DMS79 treated with DMSO at 0.1 percent for 48 hours (cell line): ENCODE measurements at regions not wholly inside any gene's neighbourhood (a gene's known extent, or its start where the extent isn't known, plus 50 kb on each side); places are given as distances from the start of the nearest gene placed in this dataset.
"Not testable (repeated sequence)": the region's sequence is repeated elsewhere in the genome, so short reads cannot be mapped to it uniquely, and the experiment has no call there.

Experiments
- DNase-seq: peaks from one replicate; lab custom pipeline; 2025; lab: John Stamatoyannopoulos, UW

DNA sequence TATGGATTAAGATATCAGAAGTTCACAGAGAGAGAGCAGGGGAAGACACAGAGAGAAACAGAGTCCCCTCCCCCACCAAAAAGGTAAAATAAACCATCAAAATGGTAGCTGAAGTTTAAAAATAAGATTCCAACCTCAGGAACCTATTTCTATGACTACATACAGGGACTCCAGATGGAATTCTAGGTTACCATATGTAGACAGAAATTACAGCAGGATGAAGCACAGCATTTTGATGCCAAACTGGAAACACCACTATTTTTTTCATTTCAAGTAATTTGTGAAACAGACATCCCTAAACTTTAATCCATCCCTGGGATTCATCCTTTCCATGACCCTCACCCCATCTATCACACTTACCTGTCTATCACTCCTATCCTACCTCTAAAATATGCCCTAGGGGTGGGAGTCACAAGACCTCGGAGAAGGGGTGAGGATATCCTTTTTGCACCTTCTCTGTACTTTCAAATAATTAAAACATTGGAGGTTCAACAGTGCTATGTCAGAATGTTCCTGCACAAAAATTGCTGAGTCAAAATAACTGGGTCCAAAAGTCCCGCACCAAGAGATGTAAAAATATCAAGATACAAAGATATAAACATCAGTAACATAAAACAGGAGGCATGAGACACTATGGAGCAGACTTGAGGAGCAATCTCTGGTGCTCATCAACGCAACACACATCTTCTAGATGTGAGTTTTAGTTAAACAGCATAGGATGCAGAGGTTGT is 344.5 kb upstream of the RASGEF1B start:
- DNase-seq: no peak

DNA sequence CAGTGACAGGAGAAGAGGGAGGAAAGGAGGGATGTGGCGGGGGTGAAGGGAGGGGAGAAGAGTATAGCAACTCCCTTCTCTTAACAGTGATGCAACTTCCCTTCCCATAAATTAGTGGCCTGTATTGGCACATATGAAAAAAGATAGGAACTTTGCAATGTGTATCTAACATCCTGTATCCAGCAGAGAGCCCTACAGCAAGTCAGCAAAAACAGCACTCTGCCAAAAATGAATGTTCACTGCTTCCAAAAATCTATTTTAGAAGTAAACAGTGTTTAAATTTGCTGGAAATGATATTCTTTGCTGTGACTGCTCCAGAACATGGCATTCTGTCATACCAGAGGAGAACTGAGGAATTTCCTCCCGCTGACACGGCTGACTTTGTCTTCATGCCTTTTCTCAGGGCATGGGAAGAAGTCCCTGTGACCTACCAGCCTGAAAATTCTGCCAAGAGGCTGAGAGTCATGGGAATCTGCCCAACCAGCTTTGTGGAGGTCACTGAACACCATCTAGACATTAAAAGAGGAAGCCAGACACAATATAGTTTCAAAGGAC is 343.4 kb upstream of the RASGEF1B start:
- DNase-seq: no peak

DNA sequence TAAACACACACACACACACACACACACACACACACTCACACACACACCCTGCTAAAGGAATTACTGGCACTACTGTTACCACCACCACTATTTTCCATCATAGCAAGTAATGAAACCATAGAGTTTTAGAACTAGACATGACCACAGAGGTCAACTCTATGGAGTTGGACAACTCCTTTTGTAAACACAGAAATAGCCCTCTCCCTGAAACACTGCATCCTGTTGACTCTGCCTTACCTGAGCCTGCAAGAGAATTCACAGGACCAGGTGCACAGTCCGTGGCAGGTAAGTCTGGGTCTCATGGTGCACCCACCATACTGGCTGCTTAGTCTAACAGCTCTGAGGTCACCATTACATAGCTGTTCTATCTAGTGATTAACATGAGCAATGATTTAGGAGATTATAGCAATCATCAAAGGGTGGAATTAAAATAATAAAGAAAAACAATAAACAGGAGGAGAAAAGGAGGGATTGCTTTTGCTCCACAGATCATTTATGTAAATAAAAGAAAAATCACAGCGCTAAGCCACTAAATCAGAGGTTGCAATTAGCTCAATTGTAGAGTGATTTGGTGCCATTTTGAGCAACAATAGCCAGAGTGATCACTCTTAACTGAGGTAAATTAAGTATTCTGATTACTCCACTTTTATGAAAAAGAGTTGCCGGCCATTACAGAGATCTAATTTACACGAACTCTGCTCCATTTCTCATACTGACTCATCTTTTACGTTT is 340.0 kb upstream of the RASGEF1B start:
- DNase-seq: no peak

DNA sequence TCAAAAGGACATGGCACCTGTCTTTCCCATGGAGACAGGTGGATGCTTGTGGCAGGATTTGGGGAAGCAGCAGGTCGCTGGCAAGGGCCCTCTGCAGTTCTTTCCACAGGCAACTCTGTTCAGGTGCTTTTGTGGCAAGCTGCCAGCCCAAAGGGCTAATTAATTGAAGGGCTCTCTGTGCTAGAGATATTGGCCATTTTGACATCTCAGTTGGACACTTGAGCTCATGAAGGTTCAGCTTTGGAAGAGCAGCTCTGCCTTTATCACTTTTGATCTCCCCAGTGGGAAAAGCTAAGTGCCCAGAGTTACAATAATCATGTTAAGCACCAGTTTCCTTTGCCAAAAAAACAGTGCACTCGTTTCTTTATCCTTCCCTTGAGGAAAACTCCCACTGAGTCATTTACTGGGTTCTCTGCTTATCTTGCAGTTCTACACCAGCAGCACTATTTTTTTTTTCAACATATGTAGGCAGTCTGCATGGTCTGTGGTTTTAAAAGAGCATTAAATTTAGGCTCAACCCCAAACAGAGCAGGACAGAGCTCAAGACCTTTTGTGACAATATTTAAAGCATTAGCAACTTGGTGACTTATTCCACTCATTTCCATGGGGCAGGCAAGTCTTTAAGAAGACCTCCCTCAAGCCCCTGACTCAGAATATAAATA is 336.4 kb upstream of the RASGEF1B start:
- DNase-seq: peak; percentile 97

DNA sequence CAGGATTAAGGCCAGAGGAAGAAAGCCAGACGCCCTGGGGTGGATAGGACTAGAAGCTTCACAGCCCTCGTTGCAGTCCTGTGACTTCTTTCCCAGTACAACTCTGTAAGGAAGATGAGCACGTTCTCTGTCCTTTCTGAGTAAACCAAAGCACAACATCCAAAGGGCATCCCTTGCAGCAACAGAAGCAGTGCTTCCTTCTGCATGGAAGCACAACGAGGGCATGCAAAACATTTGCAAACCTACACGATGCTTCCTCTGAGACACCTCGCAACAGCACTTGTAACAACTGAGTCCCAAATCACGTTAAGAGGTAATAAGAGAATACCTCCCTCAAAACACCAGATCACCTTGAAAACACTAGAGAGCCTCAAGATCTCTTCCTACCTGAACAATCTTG is 335.7 kb upstream of the RASGEF1B start:
- no peak for DNase-seq

DNA sequence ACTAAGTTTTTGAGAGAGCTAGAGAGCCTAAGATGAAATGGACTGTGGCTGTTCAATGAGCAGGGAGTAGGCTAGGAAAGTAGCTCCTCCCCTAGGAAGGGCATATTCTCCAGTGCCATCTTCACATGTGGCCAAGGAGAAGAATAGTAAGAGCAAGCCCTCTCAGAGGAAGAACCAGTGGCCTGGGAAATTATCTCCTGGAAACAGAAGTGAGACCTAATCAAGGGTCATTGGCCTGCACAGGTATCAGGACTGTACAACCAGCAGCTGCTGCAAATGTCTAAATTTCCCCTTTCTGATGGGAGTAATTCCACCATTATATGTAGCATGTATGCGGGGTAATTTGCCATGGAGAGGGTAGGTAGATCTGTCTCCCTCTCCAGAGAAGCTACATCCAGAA is 334.8 kb upstream of the RASGEF1B start:
- DNase-seq: peak; percentile 41

DNA sequence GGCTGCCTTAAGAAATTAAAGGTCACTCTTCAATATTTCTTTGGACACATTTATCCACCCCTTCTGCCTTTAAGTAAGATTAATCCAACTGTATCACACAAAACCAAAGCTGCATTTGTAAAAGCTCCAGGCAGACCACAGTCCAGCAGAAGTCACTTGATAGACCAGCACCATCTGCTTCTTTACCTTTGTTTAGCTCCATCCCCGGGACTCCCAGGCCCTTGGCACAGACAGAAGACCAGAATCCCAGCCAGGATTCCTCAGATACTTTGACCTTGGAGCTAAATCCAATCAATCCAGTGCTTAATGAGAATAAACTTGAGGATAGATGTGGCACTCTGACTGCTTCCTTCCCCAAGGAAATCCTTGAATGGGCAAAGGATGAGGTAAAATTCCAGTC is 333.1 kb upstream of the RASGEF1B start:
- DNase-seq: no peak

DNA sequence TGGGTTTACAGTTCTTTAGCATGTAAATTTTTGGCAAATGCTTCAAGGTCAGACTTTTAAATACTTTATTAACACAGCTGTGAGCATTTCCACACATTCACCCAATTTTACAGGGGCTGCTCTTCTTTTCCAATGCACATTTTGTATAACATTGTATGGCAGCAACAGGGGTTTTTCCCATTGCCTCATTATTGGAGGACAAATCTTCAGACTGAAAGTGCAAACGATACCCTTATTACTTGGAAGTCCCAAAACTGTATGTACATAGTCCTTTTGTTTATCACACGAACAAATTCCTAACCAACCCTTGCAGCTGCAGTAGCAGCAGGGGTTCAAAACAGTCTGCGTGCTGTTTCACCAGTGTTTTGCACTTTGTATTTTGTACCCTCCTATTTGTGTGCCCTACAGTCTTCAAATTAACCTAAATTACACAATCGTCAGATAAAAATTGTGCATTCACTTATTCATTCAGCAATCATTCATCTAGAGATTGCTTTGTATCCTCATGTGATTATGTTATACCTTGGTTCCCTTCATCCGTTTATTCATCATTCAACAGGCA is 330.7 kb upstream of the RASGEF1B start:
- DNase-seq: peak; percentile 53

DNA sequence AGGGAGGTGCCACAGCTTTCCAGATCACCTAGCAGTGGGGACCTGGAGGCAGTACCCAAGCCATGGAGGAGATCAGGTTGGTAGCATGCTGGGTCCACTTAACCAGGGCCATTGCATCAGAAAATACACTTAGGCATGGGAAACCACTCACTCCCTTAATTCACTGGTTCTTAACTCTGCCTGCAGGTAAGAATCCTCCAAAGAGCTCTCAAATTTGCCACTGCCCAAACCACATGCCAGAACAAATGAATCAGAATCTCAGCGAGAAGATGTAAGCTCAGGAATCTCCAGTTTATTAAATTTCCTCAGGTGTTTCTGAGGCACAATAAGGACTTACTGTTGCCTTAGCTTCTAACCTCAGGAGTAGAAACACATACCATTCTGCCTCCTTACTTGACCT is 327.7 kb upstream of the RASGEF1B start:
- DNase-seq: no peak

DNA sequence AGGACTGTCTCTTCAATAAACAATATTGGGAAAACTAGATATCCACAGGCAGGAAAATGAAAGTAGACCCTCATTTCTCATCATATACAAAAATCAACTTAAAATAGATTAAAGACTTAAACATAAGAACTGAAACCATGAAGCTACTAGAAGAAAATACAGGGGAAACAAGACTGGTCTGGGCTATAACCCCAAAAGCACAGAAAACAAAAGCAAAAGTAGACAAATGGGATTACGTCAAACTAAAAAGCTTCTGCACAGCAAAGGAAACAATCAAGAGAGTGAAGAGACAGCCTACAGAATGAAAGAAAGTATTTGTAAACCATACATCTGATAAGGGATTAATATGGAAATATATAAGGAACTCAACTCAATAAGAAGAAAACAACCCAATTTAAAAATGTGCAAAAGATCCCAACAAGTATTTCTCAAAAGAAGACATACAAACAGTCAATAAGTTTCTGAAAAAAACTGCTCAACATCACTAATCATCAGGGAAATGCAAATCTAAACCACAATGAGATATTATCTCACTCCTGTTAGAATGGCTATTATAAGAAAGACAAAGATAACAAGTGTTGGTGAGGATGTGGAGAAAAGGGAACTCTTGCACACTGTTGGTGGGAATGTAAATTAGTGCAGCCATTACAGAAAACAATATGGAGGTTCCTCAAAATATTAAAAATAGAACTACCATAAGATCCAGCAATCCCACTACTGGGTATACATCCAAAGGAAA is 325.3 kb upstream of the RASGEF1B start:
- no peak for DNase-seq

DNA sequence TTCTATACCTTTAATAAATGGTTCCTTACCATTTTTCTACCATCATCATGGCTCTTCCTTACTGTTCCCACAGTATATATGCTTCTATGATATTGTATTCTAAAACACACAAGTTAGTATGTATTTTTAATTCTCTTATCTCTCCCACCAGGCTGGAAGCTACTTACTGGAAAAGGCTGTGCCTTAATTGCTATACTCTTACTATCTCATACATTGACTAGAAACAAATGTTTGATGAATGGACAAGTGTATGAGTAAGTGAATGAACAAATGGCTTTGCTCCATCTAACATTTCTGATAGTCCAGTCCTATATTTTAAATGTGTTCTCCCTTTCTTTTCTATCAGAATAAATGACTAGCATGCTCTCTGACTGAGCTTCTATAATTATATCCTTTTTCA is 320.8 kb upstream of the RASGEF1B start:
- no peak for DNase-seq

DNA sequence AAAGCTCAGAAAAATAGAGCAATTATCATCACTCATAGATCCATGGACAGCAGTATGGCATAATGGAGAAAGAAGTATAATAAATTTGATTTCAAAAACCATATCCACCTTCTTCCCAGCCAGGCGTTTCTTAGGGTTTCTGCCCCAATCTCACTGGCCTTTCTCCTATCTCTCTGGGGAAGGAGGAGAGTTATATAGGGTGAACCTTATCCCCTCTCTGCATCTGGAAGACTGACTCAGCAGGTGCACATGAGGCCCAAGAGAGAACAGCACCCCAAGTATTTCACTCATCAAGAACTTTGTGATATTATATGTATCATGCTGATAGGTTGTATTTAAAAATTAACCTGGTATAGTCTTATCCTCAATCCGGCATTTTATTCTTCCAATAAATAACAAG is 318.8 kb upstream of the RASGEF1B start:
- DNase-seq: no peak

DNA sequence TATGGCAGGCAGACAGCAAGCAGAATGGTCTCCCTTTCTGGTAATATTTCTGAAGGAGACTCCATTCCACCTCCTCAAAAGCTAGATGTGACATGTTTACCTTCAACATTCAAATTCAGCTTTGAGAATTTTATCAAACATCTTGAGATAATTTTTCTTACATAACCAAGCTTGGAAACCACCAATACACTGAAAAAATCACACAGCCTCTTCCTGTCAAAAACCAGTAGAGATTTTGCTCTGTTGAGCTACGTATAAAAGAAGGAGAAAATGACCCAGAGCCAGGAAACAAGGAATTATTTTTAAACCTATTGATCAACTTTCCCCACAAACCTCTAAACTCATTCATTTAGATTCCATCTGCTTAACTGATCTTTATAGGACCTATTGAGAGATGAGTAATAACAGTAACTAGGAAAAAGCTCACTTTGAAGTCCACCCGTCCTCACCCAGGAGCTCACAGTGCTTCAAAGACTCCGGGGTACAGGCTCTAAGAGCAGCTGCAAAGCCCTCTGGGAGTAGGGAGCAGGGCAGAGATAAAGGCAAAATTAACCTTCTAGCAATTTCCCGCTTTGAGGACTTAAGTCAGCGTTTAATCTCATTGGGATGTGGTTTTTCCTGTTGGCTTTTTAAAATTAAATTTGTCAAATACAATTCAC is 318.2 kb upstream of the RASGEF1B start:
- DNase-seq: no peak

DNA sequence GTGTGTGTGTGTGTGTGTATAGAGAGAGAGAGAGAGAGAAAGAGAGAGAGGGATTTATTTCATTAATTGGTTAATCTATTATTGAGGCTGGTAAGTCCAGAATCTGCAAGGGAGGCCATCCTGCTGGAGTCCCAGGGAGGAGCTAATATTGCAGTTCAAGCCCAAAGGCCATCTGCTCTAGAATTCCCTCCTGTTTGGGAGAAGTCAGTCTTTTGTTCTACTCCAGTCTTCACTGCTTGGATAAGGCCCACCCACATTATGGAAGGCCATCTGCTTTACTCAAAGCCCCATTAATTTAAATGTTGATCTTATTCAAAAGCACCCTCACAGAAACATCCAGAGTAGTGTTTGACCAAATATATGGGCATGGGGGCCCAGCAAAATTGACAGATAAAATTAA is 317.5 kb upstream of the RASGEF1B start:
- DNase-seq: no peak

DNA sequence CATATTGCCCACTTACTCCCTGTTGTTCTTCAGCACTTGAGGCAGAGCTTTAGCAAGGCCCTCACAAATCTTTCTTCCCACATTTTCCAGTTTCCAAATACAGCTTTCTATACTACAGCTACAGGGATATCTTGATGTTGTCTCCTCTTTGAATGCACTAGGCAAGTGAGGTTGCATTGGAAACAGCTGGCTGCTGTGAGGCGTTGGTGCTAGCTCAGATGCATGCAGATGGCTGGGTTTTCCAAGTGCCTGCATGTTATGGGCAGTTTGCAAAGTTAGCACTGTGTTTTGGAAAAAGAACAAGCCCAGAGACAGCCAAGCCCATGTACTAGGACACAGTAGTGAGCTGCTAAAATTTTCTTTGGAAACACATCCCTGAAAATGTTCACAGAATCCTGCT is 315.1 kb upstream of the RASGEF1B start:
- DNase-seq: peak; percentile 74

DNA sequence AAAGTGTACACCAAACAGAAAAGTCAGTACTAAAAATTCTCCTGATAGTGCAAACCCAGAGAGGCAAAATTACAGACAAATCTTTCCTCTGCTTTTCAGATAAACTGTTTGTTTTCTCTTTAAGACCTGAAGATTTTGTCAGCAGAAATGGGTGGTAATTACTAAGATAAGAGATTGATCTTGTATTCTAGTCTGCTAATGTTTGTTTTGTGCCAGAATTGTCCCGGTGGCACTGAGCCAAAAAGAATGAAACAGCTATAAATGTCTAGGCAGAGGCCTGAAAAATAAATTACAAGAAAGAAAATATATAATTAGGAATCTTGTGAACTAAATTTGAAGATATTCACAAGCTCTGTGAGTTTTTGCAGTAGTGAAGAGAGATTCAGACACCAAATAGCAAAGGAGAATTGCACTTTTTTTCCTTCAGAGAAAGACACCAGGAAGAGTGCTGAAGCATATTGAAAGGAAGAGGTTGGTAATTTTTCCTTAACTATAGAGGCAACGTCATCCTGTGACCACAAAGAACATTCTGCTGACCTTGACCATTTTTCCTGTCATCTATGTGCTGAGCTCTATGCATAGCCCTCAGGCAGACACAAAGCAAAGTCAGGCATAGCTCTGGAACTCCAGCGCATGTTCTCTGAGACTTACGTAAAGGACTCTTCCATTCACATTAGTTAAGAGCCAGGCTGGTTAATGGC is 314.5 kb upstream of the RASGEF1B start:
- DNase-seq: peak; percentile 74

DNA sequence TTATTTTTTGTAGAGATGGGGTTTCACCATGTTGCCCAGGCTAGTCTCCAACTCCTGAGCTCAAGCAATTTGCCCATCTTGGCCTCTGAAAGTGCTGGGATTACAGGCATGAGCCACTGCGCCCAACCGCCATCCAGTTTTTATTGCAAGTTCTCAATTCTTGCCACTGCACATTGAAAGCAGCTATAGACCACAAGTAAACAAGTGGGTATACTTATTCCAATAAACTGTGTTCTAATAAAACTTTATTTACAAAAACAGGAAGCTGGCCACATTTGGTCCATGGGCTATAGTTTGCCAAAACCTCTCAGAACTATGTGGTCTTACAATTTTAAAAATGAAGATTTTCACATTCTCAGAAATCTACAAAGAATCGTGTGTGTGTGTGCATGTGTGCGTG is 313.6 kb upstream of the RASGEF1B start:
- DNase-seq: no peak

DNA sequence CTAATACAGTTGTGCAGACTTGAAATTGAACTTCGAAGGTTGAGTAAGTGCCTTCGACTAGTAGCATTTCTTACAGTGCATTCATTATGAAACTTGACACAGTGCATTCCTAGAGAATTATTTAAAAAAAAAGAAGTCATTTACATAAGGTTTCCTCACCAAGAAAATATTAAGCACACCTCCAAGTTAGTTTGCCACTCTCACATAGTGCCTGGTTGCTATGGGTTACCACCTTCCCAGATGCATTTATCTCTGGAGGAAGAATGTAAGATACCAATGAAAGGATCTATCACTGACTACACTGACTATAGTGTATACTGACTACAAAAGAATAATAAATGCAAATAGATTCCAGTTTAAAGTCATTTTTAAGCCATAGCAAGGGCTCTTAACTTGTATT is 311.9 kb upstream of the RASGEF1B start:
- DNase-seq: no peak

DNA sequence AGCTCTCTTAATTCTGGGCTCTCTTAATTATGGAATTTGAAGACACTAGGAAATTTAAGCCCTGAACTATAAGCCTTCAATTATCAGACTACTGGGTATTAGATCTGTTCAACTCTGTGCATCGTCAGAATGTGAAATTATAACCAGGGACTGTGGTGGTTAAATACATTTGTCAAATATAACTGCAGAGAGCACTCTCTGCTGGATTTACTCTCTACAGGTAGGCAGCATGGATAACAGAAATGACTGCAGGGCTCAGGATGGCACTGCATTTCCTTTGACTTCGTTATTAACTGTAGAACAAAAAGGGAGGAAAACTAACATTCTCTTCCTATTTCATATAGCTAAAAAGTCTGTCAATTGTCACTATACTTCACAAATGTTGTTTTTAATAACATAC is 310.1 kb upstream of the RASGEF1B start:
- no peak for DNase-seq

DNA sequence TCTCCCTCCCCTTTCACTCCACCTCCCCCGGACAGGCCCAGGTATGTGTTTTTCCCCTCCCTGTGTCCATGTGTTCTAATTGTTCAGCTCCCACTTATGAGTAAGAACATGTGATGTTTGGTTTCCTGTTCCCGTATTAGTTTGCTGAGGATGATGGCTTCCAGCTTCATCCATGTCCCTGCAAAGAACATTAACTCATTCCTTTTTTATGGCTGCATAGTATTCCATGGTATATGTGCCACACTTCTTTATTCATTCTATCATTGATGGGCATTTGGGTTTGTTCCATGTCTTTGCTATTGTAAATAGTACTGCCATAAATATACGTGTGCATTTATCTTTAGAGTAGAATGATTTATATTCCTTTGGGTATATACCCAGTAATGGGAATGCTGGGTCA is 306.0 kb upstream of the RASGEF1B start:
- DNase-seq: not testable (repeated sequence)

DNA sequence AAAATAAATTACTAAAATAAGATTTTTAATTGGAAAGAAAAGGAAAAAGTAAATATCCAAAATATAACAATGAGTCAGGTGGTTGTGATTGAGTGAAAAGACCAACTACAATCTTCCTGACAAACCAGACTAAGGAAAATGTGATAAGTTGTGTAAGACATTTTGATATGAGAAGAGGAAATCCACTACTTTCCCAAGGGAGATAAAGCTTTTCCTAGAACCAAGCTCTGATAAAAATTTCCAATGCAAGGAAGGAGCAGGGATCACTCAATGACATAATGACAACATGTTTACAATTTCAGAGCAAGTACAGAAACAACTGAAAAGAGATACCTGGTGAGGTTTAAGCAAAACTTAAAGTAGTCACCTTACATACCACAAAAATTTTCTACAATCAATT is 305.1 kb upstream of the RASGEF1B start:
- no peak for DNase-seq
